ENCODE measurements at regions not wholly inside any gene's neighbourhood (a gene's known extent, or its start where the extent isn't known, plus 50 kb on each side); places are given as distances from the start of the nearest gene placed in this dataset.

DNA sequence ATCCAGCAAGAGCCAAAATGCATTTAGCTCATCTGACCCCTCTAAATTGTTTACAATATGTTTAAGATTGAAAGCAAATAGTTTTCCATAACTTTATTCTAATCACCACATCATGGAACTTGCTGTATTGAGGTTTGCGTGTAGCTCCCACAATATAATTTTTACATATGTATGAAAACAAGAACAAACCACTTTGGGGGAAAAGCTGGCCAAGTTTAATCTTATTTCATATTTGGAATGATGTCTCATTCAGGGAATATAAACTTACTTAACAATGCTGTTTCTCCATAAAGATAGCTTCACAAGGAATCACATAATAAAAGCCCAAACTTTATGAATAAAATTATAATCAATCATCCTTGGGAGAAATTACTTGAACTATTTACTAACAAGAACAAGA is 194.6 kb upstream of the PCSK5 start:
- no peak overlapping the region for H3K4me3 Mint-ChIP-seq (ENCODE audit: unreplicated experiment)
- no peak overlapping the region for H3K27ac Mint-ChIP-seq (ENCODE audit: unreplicated experiment)
- H3K36me3 Mint-ChIP-seq (ENCODE audit: low read depth, unreplicated experiment) = no peaks in the 10 kb centered on the region
- no peaks in the 10 kb centered on the region for H3K4me1 Mint-ChIP-seq (ENCODE audit: unreplicated experiment)
- no peaks in the 10 kb centered on the region for H3K9me3 Mint-ChIP-seq (ENCODE audit: unreplicated experiment)
- TF ChIP-seq, protein P1, sequence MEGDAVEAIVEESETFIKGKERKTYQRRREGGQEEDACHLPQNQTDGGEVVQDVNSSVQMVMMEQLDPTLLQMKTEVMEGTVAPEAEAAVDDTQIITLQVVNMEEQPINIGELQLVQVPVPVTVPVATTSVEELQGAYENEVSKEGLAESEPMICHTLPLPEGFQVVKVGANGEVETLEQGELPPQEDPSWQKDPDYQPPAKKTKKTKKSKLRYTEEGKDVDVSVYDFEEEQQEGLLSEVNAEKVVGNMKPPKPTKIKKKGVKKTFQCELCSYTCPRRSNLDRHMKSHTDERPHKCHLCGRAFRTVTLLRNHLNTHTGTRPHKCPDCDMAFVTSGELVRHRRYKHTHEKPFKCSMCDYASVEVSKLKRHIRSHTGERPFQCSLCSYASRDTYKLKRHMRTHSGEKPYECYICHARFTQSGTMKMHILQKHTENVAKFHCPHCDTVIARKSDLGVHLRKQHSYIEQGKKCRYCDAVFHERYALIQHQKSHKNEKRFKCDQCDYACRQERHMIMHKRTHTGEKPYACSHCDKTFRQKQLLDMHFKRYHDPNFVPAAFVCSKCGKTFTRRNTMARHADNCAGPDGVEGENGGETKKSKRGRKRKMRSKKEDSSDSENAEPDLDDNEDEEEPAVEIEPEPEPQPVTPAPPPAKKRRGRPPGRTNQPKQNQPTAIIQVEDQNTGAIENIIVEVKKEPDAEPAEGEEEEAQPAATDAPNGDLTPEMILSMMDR (IDR thresholded peaks at IDR 0.05; ENCODE audit: unreplicated experiment) = no peak
- no peak for DNase-seq (ENCODE audit: low spot score)
- H3K27me3 Mint-ChIP-seq (ENCODE audit: unreplicated experiment) = no peaks in the 10 kb centered on the region

DNA sequence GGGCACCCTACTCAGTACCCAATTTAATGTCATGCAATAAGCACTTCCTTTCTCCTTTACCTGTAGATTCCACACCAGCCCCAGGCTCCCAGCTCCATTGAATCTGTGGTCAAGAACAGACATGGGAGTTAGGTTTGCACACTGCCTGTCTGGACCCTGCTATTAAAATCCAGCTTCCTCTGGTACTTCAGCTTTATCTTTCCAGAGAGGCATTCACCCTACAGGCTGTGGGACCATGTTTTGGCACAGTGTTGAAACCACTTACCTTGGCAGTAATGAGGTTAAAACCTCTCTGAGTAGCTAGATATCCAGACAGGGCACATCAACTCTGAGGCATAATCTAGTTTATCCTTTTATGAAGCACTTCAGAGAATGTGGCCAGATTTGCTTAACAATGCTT is 191.5 kb upstream of the PCSK5 start:
- H3K36me3 Mint-ChIP-seq (ENCODE audit: low read depth, unreplicated experiment) = no peaks in the 10 kb centered on the region
- no peaks in the 10 kb centered on the region for H3K4me1 Mint-ChIP-seq (ENCODE audit: unreplicated experiment)
- H3K9me3 Mint-ChIP-seq (ENCODE audit: unreplicated experiment) = no peaks in the 10 kb centered on the region
- DNase-seq (ENCODE audit: low spot score) = no peak
- no peaks in the 10 kb centered on the region for H3K27me3 Mint-ChIP-seq (ENCODE audit: unreplicated experiment)
- no peak overlapping the region for H3K27ac Mint-ChIP-seq (ENCODE audit: unreplicated experiment)
- H3K4me3 Mint-ChIP-seq (ENCODE audit: unreplicated experiment) = no peak overlapping the region
- TF ChIP-seq, protein P1 (IDR thresholded peaks at IDR 0.05; ENCODE audit: unreplicated experiment) = no peak

DNA sequence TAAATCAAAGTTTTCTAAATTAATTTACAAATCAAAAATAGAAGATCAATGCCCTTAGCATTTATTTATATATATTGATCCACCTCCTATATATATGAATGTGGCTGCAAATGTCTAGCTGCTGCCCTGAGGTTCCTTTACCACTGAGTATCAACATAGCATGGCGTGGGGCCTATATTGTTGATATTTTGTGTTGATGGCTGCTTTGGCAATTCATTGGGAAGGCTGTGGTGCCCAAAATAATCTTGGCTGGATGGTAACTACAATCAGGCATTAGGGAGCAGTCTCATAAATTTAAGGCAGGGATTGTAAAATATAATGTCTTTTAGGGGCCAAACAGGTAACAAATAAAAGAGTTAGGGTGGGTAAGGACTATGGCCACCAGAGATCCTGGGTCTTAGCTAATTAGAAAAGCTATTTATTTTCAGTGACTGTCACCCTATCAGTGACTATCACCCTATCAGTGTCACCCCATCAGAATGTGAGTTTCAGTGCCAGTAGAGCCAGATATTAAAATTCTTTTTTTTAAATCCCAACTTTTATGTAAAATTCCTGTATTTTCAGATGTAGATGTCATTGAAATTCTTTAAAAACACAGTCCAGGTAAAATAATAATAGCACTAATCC is 190.7 kb upstream of the PCSK5 start:
- no peak for DNase-seq (ENCODE audit: low spot score)
- Mint-ChIP-seq H3K4me3 (ENCODE audit: unreplicated experiment) (no peak overlapping the region), H3K4me1 (ENCODE audit: unreplicated experiment) (no peaks in the 10 kb centered on the region), H3K27ac (ENCODE audit: unreplicated experiment) (no peak overlapping the region), H3K27me3 (ENCODE audit: unreplicated experiment) (no peaks in the 10 kb centered on the region), H3K9me3 (ENCODE audit: unreplicated experiment) (no peaks in the 10 kb centered on the region), H3K36me3 (ENCODE audit: low read depth, unreplicated experiment) (no peaks in the 10 kb centered on the region)
- TF ChIP-seq, protein P1 (IDR thresholded peaks at IDR 0.05; ENCODE audit: unreplicated experiment) = no peak

DNA sequence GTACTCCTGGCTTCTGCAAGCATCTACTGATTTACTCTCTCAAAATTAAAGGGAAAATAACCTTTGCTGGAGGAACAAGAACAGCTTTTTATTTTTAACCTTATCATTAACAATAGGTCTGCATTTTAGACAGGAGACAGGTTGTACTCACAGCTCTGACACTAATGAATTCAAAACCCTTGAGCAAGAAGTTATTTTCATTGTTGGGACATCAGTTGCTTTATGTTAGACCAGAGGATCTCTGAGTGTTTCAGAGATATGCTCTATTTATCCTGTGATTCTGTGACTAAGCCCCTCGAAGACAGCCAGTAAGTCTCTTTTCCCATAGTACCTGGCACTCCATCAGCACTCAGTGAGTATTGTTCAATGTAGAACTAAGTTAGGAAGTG is 190.2 kb upstream of the PCSK5 start:
- Mint-ChIP-seq H3K4me3 (ENCODE audit: unreplicated experiment) (no peak overlapping the region), H3K36me3 (ENCODE audit: low read depth, unreplicated experiment) (no peaks in the 10 kb centered on the region), H3K27me3 (ENCODE audit: unreplicated experiment) (no peaks in the 10 kb centered on the region), H3K9me3 (ENCODE audit: unreplicated experiment) (no peaks in the 10 kb centered on the region), H3K27ac (ENCODE audit: unreplicated experiment) (no peak overlapping the region), H3K4me1 (ENCODE audit: unreplicated experiment) (no peaks in the 10 kb centered on the region)
- no peak for DNase-seq (ENCODE audit: low spot score)
- TF ChIP-seq, protein P1 (IDR thresholded peaks at IDR 0.05; ENCODE audit: unreplicated experiment) = no peak

DNA sequence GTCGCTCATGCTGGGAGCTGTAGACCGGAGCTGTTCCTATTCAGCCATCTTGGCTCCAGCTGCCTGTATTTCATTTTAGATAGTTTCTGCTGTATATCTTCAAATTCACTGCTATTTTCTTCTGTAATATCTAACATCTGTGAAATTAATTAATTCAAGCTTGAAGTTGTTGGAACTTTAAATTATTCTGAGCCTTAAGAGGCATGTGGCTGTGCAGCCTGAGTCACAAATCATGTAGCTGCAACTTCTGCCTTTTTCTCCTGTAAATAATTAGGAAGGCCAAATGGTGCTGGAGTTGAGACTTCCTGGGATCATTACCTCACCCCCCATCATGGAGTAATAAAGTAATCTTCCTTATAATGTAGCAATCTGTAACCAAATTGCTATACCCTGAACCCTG is 183.3 kb upstream of the PCSK5 start:
- Mint-ChIP-seq H3K4me1 (ENCODE audit: unreplicated experiment) (no peaks in the 10 kb centered on the region), H3K4me3 (ENCODE audit: unreplicated experiment) (no peak overlapping the region), H3K27ac (ENCODE audit: unreplicated experiment) (no peak overlapping the region), H3K36me3 (ENCODE audit: low read depth, unreplicated experiment) (no peaks in the 10 kb centered on the region), H3K27me3 (ENCODE audit: unreplicated experiment) (no peaks in the 10 kb centered on the region), H3K9me3 (ENCODE audit: unreplicated experiment) (no peaks in the 10 kb centered on the region)
- DNase-seq (ENCODE audit: low spot score) = no peak
- TF ChIP-seq, protein P1 (IDR thresholded peaks at IDR 0.05; ENCODE audit: unreplicated experiment) = no peak

Data from endothelial cell (in vitro differentiated cells).